Upper lobe of left lung (tissue), 6 donors: ENCODE measurements at regions not wholly inside any gene's neighbourhood (a gene's known extent, or its start where the extent isn't known, plus 50 kb on each side); places are given as distances from the start of the nearest gene placed in this dataset.

Source experiments
- ATAC-seq, 2 donors: fragments of 200-7000 bp; cut with Tn5 transposase; one replicate each; pipeline ENCODE4 v1.9.1; 2022; ENCODE audit warnings: mild to moderate bottlenecking in 2 of 2, moderate library complexity in 2 of 2; ENCODE audit not compliant: low FRiP score in 2 of 2
- DNase-seq, 2 donors: peaks; one replicate each; pipeline ENCODE4 v3.0.0-alpha.2; 2019 to 2020
- H3K27ac ChIP-seq, 4 donors: fragments of 200-600 bp; sonication (generic); one replicate each; pipeline ENCODE4 v1.5.1; 2016 to 2019
- H3K27me3 ChIP-seq, 4 donors: fragments of 200-600 bp; sonication (generic); one replicate each; pipeline ENCODE4 v1.5.1; 2017 to 2019
- H3K36me3 ChIP-seq, 4 donors: fragments of 200-600 bp; sonication (generic); one replicate each; pipeline ENCODE4 v1.5.1; 2016 to 2019
- H3K4me1 ChIP-seq, 4 donors: fragments of 200-600 bp; sonication (generic); one replicate each; pipeline ENCODE4 v1.5.1; 2018 to 2019
- H3K4me3 ChIP-seq, 4 donors: fragments of 200-600 bp; sonication (generic); one replicate each; pipeline ENCODE4 v1.5.1; 2017 to 2019; ENCODE audit warnings: mild to moderate bottlenecking in 2 of 4, moderate library complexity in 1 of 4
- H3K9me3 ChIP-seq, 4 donors: fragments of 200-600 bp; sonication (generic); one replicate each; pipeline ENCODE4 v1.5.1; 2018 to 2019
- CTCF ChIP-seq, 6 experiments: fragments of 450-650 bp in 4 of 6; fragments of 200-600 bp in 2 of 6; sonication (generic) in 2 of 6; IDR thresholded peaks; one replicate each; pipeline ENCODE4 v1.5.1; 2016 to 2019; ENCODE audit warnings: antibody characterized with exemption in 6 of 6
- EP300 ChIP-seq, 4 donors: sonication (generic); formaldehyde crosslinking; IDR thresholded peaks; one replicate each; pipeline ENCODE4 v1.5.1; 2017; ENCODE audit warnings: antibody characterized with exemption in 4 of 4, control low read depth in 2 of 4
- POLR2A ChIP-seq, 4 donors: fragments of 450-650 bp; IDR thresholded peaks; one replicate each; pipeline ENCODE4 v1.5.1; 2016 to 2017; ENCODE audit warnings: antibody characterized with exemption in 4 of 4, mild to moderate bottlenecking in 2 of 4
- POLR2AphosphoS5 ChIP-seq, 2 donors: sonication (generic); formaldehyde crosslinking; IDR thresholded peaks; one replicate each; pipeline ENCODE4 v1.5.1; 2017; ENCODE audit warnings: antibody characterized with exemption in 2 of 2
- WGBS, 2 donors: methylation state at CpG; one replicate each; pipeline ENCODE4 v1.1.5; 2017 to 2018; 5-methylcytosine and 5-hydroxymethylcytosine counted together
- donor health status: DM: no; HTN: no; CAD: no; lungs with moderate emphysema.
- donor health status: DM: no; HTN: yes; CAD: no; lungs with severe emphysema.

- H3K4me1 ChIP-seq = no peaks in the 10 kb centered on the region
- no peak overlapping the region for H3K27ac ChIP-seq
- H3K27me3 ChIP-seq = no peaks in the 10 kb centered on the region
- H3K36me3 ChIP-seq = no peaks in the 10 kb centered on the region
- no peaks in the 10 kb centered on the region for H3K9me3 ChIP-seq
- DNase-seq = no peak
- TF ChIP-seq EP300 (IDR thresholded peaks at IDR 0.05) (no peak), POLR2AphosphoS5 (IDR thresholded peaks at IDR 0.05) (no peak), POLR2A (IDR thresholded peaks at IDR 0.05) (no peak), CTCF (IDR thresholded peaks at IDR 0.05) (no peak)
- ATAC-seq = no peak
- H3K4me3 ChIP-seq = no peak overlapping the region
Measured at GRCh38 chr18:28766721-28767120, 589.8 kb upstream of the CDH2 start.

- H3K4me3 ChIP-seq = no peak overlapping the region
- ATAC-seq = no peak
- WGBS, 2 donors = 76 to 80% methylated on average over 2 of the region's 2 CpGs
Measured at GRCh38 chr18:28766027-28766426, 589.1 kb upstream of the CDH2 start.

GRCh38 chr18:28760299-28760698 lies 583.4 kb upstream of the CDH2 start:
- H3K4me3 ChIP-seq = no peak overlapping the region
- H3K4me1 ChIP-seq = no peaks in the 10 kb centered on the region
- H3K27me3 ChIP-seq = no peaks in the 10 kb centered on the region
- H3K9me3 ChIP-seq = no peaks in the 10 kb centered on the region
- WGBS, 2 donors = 79 to 81% methylated on average over 5 of the region's 5 CpGs
- TF ChIP-seq POLR2A (IDR thresholded peaks at IDR 0.05) (no peak), CTCF (IDR thresholded peaks at IDR 0.05) (no peak), EP300 (IDR thresholded peaks at IDR 0.05) (no peak), POLR2AphosphoS5 (IDR thresholded peaks at IDR 0.05) (no peak)
- no peak for ATAC-seq
- H3K27ac ChIP-seq = no peak overlapping the region
- no peak for DNase-seq
- no peaks in the 10 kb centered on the region for H3K36me3 ChIP-seq

More at GRCh38 chr18:28766027-28766426, 589.1 kb upstream of the CDH2 start:
- Histone ChIP-seq H3K36me3 (no peaks in the 10 kb centered on the region), H3K27me3 (no peaks in the 10 kb centered on the region), H3K9me3 (no peaks in the 10 kb centered on the region), H3K27ac (no peak overlapping the region), H3K4me1 (no peaks in the 10 kb centered on the region)
- no peak for TF ChIP-seq POLR2A (IDR thresholded peaks at IDR 0.05)
- TF ChIP-seq CTCF (IDR thresholded peaks at IDR 0.05) = no peak
- no peak for TF ChIP-seq POLR2AphosphoS5 (IDR thresholded peaks at IDR 0.05)
- no peak for TF ChIP-seq EP300 (IDR thresholded peaks at IDR 0.05)
- no peak for DNase-seq

DNA sequence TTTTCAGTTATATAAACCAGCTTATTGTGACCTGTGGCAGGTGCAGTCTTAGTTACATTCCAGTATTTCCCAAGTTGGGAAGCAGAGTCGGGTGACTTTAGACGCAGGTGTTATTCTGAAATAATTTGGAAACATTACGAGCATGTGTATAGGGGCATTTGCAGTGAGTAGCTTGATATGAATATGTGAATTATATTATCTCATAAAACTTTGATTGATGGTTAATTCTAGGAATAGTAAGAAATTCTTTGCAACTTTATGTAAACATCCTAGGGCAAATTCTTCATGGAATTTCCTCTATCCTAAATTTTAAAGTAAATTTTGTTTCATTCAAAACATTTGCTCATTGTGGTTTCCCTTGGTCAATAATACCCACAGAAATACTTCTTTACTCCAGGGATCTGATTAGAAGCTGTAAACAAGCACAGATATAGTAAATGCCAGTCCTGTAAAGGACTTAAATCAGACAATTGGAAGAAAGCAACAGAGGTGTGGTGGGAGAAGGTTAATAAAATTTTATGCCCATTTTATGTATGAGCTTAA lies 580.6 kb upstream of the CDH2 start:
- Histone ChIP-seq H3K4me1 (no peaks in the 10 kb centered on the region), H3K27ac (no peak overlapping the region), H3K27me3 (no peaks in the 10 kb centered on the region), H3K4me3 (no peak overlapping the region), H3K9me3 (no peaks in the 10 kb centered on the region), H3K36me3 (no peaks in the 10 kb centered on the region)
- no peak for DNase-seq
- WGBS, 2 donors = 88 to 89% methylated on average over 3 of the region's 3 CpGs
- no peak for ATAC-seq
- no peak for TF ChIP-seq POLR2AphosphoS5 (IDR thresholded peaks at IDR 0.05)
- TF ChIP-seq POLR2A (IDR thresholded peaks at IDR 0.05) = no peak
- TF ChIP-seq CTCF (IDR thresholded peaks at IDR 0.05) = no peak
- TF ChIP-seq EP300 (IDR thresholded peaks at IDR 0.05) = no peak

GRCh38 chr18:28743115-28743514 lies 566.2 kb upstream of the CDH2 start:
- TF ChIP-seq EP300 (IDR thresholded peaks at IDR 0.05) = no peak
- no peak for TF ChIP-seq CTCF (IDR thresholded peaks at IDR 0.05)
- no peak for TF ChIP-seq POLR2A (IDR thresholded peaks at IDR 0.05)
- TF ChIP-seq POLR2AphosphoS5 (IDR thresholded peaks at IDR 0.05) = no peak
- ATAC-seq = no peak
- no peaks in the 10 kb centered on the region for H3K9me3 ChIP-seq
- DNase-seq = no peak
- no peak overlapping the region for H3K27ac ChIP-seq
- no peak overlapping the region for H3K4me3 ChIP-seq
- H3K4me1 ChIP-seq = no peaks in the 10 kb centered on the region
- no peaks in the 10 kb centered on the region for H3K36me3 ChIP-seq
- 79 to 84% methylated on average over 4 of the region's 4 CpGs for WGBS, 2 donors
- H3K27me3 ChIP-seq = no peaks in the 10 kb centered on the region
